ENCODE measurements at regions not wholly inside any gene's neighbourhood (a gene's known extent, or its start where the extent isn't known, plus 50 kb on each side); places are given as distances from the start of the nearest gene placed in this dataset.
A peak's percentile ranks its signal among the peaks of the same experiment; 100 is the strongest.
"Not testable (repeated sequence)": the region's sequence is repeated elsewhere in the genome, so short reads cannot be mapped to it uniquely, and the experiment has no call there.

GRCh38 chr4:43452948-43453347 lies 560.4 kb downstream of the GRXCR1 start:
- DNase-seq, result no peak

GRCh38 chr4:43456383-43456782 lies 563.9 kb downstream of the GRXCR1 start:
- peak; percentile 85 for DNase-seq

- no peak for DNase-seq
These were observed 565.4 kb downstream of the GRXCR1 start for GRCh38 chr4:43457866-43458265.

GRCh38 chr4:43458293-43458692 lies 565.8 kb downstream of the GRXCR1 start:
- DNase-seq, result no peak

- no peak for DNase-seq
These were observed 579.4 kb downstream of the GRXCR1 start for GRCh38 chr4:43471950-43472349.

GRCh38 chr4:43481526-43481925 lies 589.0 kb downstream of the GRXCR1 start:
- DNase-seq, result no peak

GRCh38 chr4:43485196-43485595 lies 592.7 kb downstream of the GRXCR1 start:
- DNase-seq, result no peak

- no peak for DNase-seq
These were observed 603.7 kb downstream of the GRXCR1 start for GRCh38 chr4:43496188-43496587.

GRCh38 chr4:43496602-43497001 lies 604.1 kb downstream of the GRXCR1 start:
- no peak for DNase-seq

- DNase-seq, result not testable (repeated sequence)
These were observed 613.3 kb downstream of the GRXCR1 start for GRCh38 chr4:43505823-43506222.

GRCh38 chr4:43512253-43512652 lies 619.7 kb downstream of the GRXCR1 start:
- no peak for DNase-seq

GRCh38 chr4:43525646-43526045 lies 633.1 kb downstream of the GRXCR1 start:
- DNase-seq, result no peak

GRCh38 chr4:43547561-43547960 lies 655.0 kb downstream of the GRXCR1 start:
- DNase-seq, result no peak

GRCh38 chr4:43550981-43551627 lies 658.6 kb downstream of the GRXCR1 start:
- no peak for DNase-seq

GRCh38 chr4:43556262-43556661 lies 663.7 kb downstream of the GRXCR1 start:
- no peak for DNase-seq

- no peak for DNase-seq
These were observed 667.5 kb downstream of the GRXCR1 start for GRCh38 chr4:43560047-43560446.

GRCh38 chr4:43564107-43564506 lies 671.6 kb downstream of the GRXCR1 start:
- DNase-seq, result no peak

- no peak for DNase-seq
These were observed 672.1 kb downstream of the GRXCR1 start for GRCh38 chr4:43564591-43564990.

GRCh38 chr4:43567644-43568043 lies 675.1 kb downstream of the GRXCR1 start:
- DNase-seq, result no peak

GRCh38 chr4:43586813-43587212 lies 694.3 kb downstream of the GRXCR1 start:
- no peak for DNase-seq

- DNase-seq, result no peak
These were observed 695.2 kb downstream of the GRXCR1 start for GRCh38 chr4:43587758-43588157.

- DNase-seq, result no peak
These were observed 714.9 kb downstream of the GRXCR1 start for GRCh38 chr4:43607400-43607799.

- DNase-seq, result no peak
These were observed 715.4 kb downstream of the GRXCR1 start for GRCh38 chr4:43607827-43608461.

GRCh38 chr4:43619219-43619618 lies 726.7 kb downstream of the GRXCR1 start:
- no peak for DNase-seq

GRCh38 chr4:43637893-43638292 lies 745.4 kb downstream of the GRXCR1 start:
- not testable (repeated sequence) for DNase-seq
